HG03139 (cell line): ENCODE measurements at regions not wholly inside any gene's neighbourhood (a gene's known extent, or its start where the extent isn't known, plus 50 kb on each side); places are given as distances from the start of the nearest gene placed in this dataset.

ENCODE experiments used
- ATAC-seq: cut with Tn5 transposase; IDR thresholded peaks from one replicate; pipeline ENCODE4 v1.9.1; 2021; ENCODE audit not compliant: unreplicated experiment

GRCh38 chr1:56320464-56321149 is 258.8 kb downstream of the PLPP3 start:
- no peak for ATAC-seq

- no peak for ATAC-seq
These were observed 261.6 kb downstream of the PLPP3 start for GRCh38 chr1:56317722-56318121.

- ATAC-seq, result no peak
These were observed 263.9 kb downstream of the PLPP3 start for GRCh38 chr1:56315293-56315942.

GRCh38 chr1:56313560-56313959 is 265.8 kb downstream of the PLPP3 start:
- ATAC-seq, result no peak

GRCh38 chr1:56311766-56312165 is 267.6 kb downstream of the PLPP3 start:
- no peak for ATAC-seq

GRCh38 chr1:56310945-56311344 is 268.4 kb downstream of the PLPP3 start:
- ATAC-seq, result no peak

- ATAC-seq, result no peak
These were observed 270.3 kb downstream of the PLPP3 start for GRCh38 chr1:56309065-56309464.

GRCh38 chr1:56304975-56305374 is 274.4 kb downstream of the PLPP3 start:
- no peak for ATAC-seq

- ATAC-seq, result no peak
These were observed 275.6 kb downstream of the PLPP3 start for GRCh38 chr1:56303805-56304204.

- ATAC-seq, result no peak
These were observed 276.5 kb downstream of the PLPP3 start for GRCh38 chr1:56302878-56303277.

- no peak for ATAC-seq
These were observed 277.6 kb downstream of the PLPP3 start for GRCh38 chr1:56301791-56302190.

GRCh38 chr1:56300836-56301235 is 278.5 kb downstream of the PLPP3 start:
- no peak for ATAC-seq

- ATAC-seq, result no peak
These were observed 280.5 kb downstream of the PLPP3 start for GRCh38 chr1:56298866-56299265.

- no peak for ATAC-seq
These were observed 281.5 kb downstream of the PLPP3 start for GRCh38 chr1:56297904-56298303.

GRCh38 chr1:56297208-56297607 is 282.2 kb downstream of the PLPP3 start:
- no peak for ATAC-seq

- ATAC-seq, result no peak
These were observed 283.1 kb downstream of the PLPP3 start for GRCh38 chr1:56295949-56296929.

GRCh38 chr1:56291374-56291919 is 287.9 kb downstream of the PLPP3 start:
- ATAC-seq, result no peak

- no peak for ATAC-seq
These were observed 290.1 kb downstream of the PLPP3 start for GRCh38 chr1:56289260-56289659.

- ATAC-seq, result no peak
These were observed 291.6 kb downstream of the PLPP3 start for GRCh38 chr1:56287721-56288120.

- ATAC-seq, result no peak
These were observed 292.4 kb downstream of the PLPP3 start for GRCh38 chr1:56286956-56287355.

GRCh38 chr1:56286506-56286905 is 292.9 kb downstream of the PLPP3 start:
- no peak for ATAC-seq
